ENCODE measurements at regions not wholly inside any gene's neighbourhood (a gene's known extent, or its start where the extent isn't known, plus 50 kb on each side); places are given as distances from the start of the nearest gene placed in this dataset.

DNA sequence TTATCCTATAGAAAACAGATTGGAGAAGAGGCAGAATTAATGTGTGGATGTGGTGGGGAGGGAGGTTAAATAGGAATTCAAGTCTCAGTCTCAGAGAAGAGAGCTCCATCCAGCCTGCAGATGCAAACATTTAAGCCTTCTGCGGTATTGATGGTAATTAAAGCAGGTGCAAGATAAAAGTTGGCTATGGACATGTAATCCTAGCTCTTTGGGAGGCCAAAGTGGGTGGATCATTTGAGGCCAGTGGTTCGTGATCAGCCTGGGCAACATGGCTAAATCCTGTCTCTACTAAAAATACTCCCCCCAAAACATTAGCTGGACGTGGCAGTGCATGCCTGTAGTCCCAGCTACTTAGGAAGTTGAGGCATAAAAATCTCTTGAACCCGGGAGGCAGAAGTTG is 332.7 kb downstream of the PABPC4L start:
- DNase-seq, result no peak

DNA sequence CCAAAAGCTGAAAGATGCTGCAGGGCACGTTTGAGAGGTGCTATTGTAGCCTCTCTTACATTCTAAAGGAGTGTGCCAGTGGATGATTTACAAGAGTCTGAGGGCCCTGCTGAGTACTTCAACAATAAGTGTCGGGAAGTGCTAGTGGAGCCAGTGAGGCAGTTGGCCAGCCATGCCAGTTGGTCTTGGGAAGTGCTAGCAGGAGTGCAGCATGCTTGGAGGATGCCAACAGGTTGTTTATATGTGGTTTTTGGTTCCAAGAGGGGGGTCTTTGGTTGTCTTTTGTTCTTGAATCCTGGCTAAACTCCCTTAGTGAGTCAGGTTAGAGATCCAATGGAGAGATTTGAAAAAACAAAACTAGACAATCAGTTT is 335.3 kb downstream of the PABPC4L start:
- no peak for DNase-seq

DNA sequence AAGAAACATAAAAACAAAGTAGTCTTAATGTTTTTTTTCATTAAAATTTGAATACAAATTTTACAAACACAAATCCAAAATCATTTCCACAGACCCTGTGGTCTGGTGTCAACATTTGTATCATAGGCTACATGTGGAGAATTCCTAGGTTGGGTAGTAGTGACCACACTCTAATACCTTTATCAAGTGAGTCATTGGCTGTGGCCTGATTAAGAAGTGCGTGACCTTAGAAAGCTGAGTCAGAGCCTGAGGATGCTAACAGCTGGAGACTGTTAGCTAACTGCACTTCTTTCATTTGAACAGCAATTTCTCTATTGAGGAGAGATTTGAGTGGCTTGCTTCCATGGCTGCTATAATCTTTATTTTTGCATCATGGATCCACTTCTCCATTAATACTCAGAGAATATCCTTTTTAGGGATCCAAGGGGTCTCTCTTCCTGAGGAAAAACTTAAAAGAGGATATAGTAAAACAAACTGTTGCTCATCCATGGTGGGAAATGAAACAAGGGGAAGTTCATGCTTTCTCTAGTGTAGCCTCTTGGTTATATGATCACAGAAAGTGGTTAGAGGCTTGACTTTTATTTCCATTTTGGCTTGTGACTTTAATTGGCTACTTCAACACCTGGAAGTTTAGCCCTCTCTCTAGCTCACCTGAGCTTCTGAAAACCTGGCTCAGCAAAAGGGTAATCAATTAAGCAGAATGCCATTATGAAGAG is 335.8 kb downstream of the PABPC4L start:
- DNase-seq, result no peak

DNA sequence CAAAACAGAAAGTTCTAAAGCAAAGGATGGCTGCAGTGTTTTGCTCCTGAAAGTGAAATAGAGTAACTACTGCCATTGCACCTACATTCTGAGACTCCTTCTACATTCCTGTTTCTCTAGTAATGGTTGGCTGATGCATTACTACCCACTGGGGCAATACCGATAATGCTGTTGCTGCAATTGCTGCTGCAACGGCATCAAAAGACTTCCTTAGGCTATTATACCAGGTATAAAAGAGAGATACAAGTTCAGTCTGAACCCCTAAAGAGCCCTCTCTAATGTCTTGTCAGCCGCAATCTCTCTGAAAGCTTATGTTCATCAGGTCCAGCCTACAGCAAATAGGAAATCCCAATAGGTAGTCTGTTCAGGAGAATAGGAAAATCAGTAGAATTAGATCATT is 338.4 kb downstream of the PABPC4L start:
- DNase-seq, result no peak

DNA sequence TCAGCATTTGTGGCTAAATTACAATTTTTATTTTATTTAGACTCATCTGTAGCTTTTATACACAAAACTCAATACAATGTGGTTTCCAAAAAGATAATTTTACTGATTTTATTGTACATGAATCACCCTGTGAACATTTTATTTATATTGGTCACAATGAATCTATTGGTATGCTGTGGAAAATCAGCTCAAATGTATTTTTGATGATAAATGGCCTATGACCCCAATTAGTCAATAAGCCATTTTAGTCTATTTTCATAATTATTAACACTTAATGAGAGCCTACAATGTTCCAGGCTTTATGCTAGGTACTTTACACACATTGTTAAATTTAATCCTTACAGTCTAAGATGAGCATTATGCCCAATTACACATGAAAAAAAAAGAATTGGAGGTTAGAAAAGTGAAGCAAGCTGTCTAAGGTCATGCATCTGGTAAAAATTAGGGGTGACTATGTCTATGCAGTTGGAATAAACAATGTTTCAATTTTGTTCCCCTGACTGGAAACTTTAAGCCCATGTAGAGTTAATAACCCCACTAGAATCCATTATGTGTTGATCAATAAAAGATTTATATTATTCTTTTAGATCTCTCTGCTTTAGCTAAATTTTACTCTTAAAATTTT is 344.7 kb downstream of the PABPC4L start:
- DNase-seq, result no peak

DNA sequence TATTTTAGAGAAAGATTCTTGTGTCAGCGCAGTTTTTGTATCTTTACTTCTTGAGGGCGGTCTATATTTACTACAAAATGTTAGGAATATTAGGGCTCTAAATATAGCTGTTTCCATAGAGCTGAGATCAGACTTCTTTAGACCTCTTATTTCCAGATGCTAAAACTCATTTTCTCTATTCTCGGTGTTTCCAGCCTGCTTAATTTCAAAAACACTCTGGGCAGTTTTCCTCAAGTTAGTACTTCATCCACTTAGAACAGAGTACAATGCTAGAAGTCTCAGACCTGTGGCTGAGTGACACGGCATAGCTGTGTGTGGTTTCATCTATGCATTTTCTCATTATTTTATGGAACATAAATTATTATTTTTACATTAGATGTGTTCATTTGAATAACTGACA is 346.6 kb downstream of the PABPC4L start:
- DNase-seq, result no peak

DNA sequence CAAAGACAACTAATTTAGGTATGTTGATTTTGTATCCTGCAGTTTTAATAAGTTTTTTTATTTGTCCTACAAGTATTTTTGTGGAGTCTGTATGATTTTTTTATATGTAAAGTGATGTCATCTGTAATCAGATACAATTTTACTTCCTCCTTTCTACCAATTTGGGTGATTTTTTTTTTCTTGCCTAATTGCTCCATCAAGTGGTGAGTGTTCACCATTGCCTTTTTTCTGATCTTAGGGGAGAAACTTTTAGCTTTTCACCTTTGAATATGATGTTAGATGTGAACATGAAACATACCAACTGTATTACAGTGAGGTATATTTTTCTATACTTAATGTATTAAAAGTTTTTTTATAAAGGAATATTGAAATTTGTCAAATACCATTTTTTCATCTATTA is 362.3 kb downstream of the PABPC4L start:
- no peak for DNase-seq

DNA sequence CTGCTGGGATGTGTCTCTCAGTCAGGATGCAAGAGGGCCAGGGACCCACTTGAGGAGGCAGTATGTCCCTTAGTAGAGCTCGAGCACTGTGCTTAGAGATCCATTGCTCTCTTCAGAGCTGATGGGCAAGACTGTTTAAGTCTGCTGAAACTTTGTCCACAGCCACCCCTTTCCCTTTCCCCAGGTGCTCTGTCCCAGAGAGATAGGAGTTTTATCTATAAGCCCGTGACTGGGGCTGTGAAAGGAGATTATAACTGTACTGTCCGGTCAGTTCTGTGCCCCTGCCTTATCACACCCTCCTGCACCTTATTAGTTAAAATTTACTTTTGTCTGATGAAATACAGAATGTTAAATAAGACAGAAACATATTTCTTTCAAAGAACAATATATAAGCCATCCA is 378.4 kb downstream of the PABPC4L start:
- no peak for DNase-seq

DNA sequence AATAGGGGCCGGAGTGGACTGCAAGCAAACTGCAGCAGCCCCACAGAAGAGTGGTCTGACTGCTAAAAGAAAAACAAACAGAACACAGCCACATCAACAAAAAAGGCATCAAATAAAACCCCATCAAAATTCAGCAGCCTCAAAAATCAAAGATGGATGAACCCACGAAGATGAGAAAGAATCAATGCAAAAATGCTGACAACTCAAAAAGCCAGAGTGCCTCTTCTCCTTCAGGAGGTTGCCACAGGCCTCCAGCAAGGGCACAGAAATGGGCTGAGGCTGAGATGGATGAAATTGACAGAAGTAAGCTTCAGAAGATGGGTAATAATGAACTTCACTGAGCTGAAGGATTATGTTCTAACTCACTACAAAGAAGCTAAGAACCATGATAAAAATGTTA is 388.6 kb downstream of the PABPC4L start:
- no peak for DNase-seq

DNA sequence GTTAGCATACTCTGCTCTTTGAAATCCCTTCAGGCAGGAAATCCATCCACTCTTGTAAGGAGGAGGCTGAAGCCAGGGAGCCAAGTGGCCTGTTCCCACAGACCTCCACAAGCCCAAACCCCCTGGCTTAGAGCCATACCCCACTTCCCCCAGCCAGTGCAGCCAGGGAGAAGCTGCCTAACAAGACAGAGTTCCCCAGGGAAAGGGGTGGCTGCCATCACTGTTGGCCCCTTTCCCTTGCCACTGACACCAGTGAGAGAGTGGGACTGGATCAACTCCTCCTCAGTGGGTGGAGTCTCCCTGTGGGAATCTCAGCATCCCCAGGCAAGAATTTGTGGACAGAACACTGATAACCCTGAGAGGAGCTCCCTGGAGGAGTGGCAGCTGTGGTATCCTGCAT is 389.4 kb downstream of the PABPC4L start:
- DNase-seq, result no peak

DNA sequence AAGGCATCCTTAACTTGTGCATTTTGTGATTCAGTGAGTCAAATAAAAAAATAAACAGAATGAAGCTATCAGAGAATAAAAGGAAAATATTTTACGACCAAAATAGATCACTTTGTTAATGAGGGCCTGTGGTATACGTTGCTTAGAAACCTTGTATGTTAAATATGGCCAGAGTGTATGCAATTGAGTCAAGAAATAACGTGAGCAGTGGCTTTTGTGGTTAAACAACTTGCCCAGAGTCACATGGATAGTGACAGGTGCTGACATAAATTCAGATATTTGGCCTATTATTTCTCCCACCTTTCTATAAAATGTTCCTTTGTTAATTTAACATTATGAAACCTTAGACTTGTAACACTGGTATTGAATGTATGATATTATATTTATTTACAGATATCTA is 393.4 kb downstream of the PABPC4L start:
- DNase-seq, result no peak

DNA sequence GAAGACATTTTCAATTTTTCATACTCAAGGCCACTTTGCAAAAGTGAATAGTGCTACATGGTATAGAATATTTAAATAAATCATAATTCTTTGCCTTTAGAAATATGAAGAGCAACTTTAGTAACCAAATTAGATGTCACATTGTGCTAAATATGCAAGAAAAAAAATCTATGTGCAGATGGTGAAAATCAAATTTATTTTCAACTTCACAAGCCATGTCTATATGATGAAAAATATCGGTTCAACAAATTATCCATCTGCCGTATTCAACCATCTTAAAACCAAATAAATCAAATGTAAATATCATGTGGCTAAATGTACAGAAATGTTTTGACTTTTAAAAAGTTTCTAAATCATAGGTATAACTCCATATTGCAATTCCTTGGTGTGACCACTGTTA is 398.2 kb downstream of the PABPC4L start:
- DNase-seq, result no peak

DNA sequence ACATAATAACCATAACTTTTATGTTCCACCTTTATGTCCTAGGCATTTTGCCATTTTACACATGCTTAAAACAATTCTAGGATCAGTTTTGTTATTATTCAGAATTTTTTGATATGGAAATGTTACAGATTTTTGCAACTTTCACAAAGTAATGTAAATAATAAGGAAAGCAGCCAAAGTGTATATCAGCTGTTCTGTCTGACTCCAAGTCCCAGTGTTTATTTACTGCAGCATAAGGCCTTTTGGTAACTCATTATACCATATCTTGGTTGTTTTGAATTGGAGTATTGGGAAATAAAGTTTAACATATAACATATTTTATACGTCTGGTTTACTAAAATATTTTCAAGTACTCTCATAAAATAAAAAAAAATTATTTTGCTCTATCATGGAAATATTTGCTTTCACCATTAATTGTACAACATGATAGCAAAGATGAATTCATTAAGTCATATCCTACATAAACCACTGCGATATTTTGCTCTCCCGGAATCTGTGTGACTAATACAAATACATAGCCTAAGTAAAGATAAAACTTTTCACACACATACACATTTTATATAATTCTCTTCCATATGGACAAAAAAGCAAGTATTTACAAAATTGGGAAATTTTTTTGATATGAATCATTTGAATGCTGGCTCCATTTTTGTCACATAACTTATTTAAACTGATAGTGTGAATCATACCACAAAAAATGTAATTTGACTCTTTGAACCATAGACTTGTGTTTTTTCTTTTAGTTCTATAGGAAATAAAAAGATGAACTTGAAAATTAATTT is 399.0 kb downstream of the PABPC4L start:
- DNase-seq, result no peak

DNA sequence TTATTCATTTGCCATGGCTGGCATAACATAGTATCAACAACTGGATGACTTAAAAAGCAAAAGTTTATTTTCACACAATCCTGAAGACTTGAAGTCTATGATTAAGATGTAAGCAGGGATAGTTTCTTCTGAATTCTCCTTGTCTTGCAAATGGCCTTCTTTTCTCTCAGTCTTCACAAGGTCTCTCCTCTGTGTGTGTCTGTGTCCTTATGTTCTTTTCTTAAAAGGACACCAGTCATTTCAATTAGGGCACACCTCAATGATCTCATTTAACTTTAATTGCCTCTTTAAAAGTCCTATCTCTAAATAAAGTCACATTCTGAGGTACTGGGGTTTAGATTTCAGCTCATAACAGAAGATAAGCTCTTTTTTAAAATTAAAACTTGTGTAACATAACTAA is 399.7 kb downstream of the PABPC4L start:
- no peak for DNase-seq

DNA sequence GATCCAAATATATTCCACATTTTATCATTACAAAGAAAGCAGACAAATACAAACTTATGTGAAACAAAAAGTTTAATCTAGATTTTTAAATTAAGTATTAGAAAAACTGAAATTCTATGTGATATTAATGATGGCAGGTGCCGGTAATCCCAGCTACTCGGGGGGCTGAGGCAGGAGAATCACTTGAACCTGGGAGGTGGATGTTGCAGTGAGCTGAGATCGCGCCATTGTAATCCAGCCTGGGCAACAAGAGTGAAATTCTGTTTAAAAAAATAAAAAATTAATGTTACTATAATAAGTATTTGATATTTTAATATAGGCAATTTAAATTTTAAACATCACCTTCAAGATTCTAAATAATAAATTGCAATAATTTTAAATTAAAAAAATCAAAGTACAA is 400.6 kb downstream of the PABPC4L start:
- no peak for DNase-seq

DNA sequence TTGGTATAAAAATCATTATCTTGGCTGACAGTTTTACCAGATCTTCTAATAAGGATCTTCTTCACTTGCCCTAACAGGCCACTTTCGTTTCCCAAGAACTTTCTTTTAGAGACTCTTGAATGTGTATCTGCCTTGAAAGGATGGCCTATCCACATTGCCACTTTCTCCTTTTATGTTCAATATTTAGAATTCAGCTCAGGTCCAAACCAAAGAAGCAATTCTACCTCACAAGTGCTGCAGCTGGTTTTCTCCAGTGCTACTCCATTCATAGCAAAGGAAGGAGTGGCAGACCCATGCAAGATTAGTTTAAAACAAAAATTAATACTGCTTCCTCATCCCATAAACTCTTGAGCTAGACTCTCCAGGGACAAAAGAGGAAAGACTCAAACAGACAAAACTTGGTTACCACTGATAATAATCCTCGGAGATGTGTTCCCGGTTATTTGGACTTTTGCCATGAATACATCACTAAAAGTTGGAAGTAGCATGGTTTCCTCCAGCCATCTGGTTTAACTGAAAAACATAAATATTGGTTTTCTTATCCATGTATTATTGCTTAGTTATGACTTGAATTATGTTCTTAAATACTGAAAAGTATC is 401.8 kb downstream of the PABPC4L start:
- DNase-seq, result no peak

DNA sequence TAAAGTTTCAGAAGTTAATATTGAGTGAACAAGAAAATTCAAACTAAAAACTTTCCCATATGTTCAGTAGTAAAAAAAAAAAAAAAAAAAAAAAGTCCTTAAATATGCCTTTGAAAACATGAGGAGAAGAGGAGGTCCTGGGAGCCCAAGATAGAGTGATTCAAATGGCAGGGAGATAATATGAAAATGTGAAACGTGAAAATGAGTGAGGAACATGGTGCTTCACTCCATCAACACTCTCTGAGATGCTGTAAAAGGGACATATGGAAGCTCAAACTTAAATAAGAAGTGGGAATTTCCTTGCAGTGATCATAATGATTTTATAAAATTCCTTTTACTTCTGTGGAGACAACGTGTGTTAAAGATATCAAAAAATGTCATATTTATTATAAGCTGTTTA is 423.9 kb downstream of the PABPC4L start:
- DNase-seq, result no peak

DNA sequence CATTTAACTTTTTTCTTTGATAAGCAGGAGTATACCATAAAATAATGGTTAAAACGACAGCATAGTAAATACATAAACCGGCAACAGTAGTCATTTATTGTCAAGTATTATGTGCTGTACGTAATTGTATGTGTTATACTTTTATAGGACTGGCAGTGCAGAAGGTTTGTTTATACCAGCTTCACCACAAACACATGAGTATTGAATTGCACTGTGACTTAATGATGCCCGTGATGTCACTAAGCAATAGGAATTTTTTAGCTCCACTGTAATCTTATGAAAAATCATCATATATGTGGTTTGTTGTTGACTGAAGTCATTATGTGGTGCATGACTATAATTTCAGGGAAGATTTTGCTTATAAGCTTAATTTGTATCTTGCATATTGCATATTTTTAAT is 424.6 kb downstream of the PABPC4L start:
- no peak for DNase-seq

DNA sequence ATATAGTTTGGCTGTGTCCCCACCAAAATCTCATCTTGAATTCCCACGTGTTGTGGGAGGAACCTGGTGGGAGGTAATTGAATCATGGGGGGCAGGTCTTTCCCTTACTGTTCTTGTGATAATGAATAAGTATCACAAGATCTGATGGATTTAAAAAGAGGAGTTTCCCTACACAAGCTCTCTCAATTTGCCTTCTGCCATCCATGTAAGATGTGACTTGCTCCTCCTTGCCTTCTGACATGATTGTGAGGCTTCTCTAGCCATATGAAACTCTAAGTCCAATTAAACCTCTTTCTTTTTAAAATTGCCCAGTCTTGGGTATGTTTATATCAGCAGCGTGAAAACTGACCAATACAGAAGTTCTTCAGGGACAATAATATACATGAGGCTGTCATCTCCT is 425.1 kb downstream of the PABPC4L start:
- no peak for DNase-seq

DNA sequence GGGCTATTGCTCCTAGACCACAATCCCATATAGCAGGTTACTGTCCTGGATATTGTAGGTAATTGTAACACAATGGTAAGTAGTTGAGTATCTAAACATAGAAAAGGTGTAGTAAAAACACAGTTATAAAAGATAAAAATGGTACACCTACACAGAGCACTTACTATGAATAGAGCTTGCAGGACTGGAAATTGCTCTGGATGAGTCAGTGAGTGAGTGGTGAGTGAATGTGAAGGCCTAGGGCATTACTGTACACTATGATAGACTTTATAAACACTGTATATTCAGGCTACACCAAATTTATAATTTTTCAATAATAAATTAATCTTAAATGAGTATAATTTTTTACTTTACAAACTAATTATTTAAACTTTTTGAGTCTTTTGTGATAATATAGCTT is 425.7 kb downstream of the PABPC4L start:
- DNase-seq, result no peak

DNA sequence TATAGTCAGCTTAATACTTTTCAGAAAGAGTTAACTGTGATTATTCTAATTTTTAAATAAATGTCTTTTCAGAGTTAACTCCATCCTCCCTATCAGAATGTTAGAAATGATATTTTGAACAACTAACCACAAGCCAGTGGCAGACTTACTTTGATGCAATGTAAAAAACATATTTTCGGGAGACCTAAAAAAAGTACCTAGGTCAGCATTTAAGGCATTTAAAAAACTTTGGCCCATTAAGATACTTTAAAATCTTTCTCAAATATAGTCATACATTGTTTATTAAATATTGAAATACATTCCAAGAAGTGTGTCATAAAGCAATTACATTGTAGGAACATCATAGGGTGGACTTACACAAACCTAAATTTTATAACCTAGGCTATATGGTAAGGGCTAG is 426.1 kb downstream of the PABPC4L start:
- no peak for DNase-seq

DNA sequence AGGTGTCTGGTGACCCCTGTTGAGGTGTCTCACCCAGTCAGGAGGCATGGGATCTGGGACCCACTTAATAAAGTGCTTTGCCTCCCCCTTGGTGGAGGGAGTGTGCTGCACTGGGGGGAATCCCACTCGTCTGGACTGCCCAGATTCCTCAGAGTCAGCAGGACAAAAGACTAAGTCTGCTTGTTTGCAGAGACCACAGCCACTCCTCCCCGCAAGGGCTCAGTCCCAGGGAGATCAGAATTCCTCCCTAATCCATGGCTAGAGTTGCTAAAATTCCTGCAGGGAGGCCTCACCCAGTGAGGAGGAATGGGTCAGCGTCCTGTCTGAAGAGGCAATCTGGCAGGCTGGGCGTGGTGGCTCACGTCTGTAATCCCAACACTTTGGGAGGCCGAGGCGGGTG is 442.2 kb downstream of the PABPC4L start:
- no peak for DNase-seq

DNA sequence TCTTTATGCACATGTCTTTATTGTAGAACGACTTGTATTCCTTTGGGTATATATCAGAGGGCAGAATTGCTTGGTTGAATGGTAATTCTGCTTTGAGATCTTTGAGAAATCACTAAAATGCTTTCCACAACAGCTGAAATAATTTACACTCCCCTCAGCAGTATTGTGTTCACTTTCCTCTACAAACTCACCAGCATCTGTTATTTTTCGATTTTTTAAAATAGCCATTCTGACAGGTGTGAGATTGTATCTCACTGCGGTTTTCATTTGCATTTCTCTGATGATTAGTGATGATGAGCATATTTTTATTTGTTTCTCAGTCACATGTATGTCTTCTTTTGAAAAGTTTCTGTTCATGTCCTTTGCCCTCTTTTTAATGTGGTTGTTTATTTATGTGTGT is 459.8 kb downstream of the PABPC4L start:
- DNase-seq, result no peak

DNA sequence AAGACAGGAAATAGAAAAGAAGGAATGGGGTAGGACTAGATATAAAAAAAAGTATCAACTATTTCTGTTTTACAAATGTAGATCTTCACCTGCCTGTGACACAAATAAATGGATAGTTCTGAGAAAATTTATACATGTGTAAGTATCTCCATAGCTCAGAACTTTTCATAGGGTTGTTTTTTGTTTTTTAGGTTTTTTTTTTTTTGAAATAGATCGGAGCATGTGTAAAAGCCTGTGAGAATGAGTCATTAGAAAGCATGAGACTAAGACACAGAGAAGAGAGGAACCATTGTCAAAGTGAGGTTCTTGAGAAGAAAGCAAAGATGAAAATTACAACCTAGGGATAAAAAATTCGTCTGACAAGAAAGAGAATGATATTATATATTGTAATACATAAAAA is 481.6 kb downstream of the PABPC4L start:
- DNase-seq, result no peak

All from NCI-H2171 (cell line).